ENCODE measurements at regions not wholly inside any gene's neighbourhood (a gene's known extent, or its start where the extent isn't known, plus 50 kb on each side); places are given as distances from the start of the nearest gene placed in this dataset.

GRCh38 chr13:40137400-40137799, 481.9 kb downstream of the COG6 start:
- TF ChIP-seq EZH2phosphoT487 (IDR thresholded peaks at IDR 0.05; ENCODE audit: low read depth, severe bottlenecking, unreplicated experiment): no peak
- no peak for TF ChIP-seq CTCF (IDR thresholded peaks at IDR 0.05; ENCODE audit: poor library complexity)
